Activated naive CD4-positive, alpha-beta T cell treated with anti-CD3 and anti-CD28 coated beads, Interleukin-2, amount 50 U/mL, for 72 hours (primary cell): ENCODE measurements at regions not wholly inside any gene's neighbourhood (a gene's known extent, or its start where the extent isn't known, plus 50 kb on each side); places are given as distances from the start of the nearest gene placed in this dataset.
A peak's percentile ranks its signal among the peaks of the same experiment; 100 is the strongest.
"Not testable (repeated sequence)": the region's sequence is repeated elsewhere in the genome, so short reads cannot be mapped to it uniquely, and the experiment has no call there.

ENCODE experiments used
- ATAC-seq, 2 donors: fragments of 150-1000 bp; cut with Tn5 transposase; 2 replicates each; pipeline ENCODE4 v1.10.0; 2021; ENCODE audit warnings: mild to moderate bottlenecking in 2 of 2, moderate library complexity in 2 of 2
- DNase-seq, 2 donors: peaks; one replicate each; pipeline ENCODE4 v3.0.0; 2021 to 2022; ENCODE audit warnings: low spot score in 2 of 2
- H3K27ac Mint-ChIP-seq, 2 donors: one replicate each; pipeline ENCODE4 v1.8.0; 2022; ENCODE audit warnings: mild to moderate bottlenecking in 2 of 2, mixed read lengths in 2 of 2
- H3K36me3 Mint-ChIP-seq, 2 donors: one replicate each; pipeline ENCODE4 v1.8.0; 2022; ENCODE audit warnings: mixed read lengths in 2 of 2
- H3K9me3 Mint-ChIP-seq, 2 donors: one replicate each; pipeline ENCODE4 v1.8.0; 2022; ENCODE audit warnings: mixed read lengths in 2 of 2

DNA sequence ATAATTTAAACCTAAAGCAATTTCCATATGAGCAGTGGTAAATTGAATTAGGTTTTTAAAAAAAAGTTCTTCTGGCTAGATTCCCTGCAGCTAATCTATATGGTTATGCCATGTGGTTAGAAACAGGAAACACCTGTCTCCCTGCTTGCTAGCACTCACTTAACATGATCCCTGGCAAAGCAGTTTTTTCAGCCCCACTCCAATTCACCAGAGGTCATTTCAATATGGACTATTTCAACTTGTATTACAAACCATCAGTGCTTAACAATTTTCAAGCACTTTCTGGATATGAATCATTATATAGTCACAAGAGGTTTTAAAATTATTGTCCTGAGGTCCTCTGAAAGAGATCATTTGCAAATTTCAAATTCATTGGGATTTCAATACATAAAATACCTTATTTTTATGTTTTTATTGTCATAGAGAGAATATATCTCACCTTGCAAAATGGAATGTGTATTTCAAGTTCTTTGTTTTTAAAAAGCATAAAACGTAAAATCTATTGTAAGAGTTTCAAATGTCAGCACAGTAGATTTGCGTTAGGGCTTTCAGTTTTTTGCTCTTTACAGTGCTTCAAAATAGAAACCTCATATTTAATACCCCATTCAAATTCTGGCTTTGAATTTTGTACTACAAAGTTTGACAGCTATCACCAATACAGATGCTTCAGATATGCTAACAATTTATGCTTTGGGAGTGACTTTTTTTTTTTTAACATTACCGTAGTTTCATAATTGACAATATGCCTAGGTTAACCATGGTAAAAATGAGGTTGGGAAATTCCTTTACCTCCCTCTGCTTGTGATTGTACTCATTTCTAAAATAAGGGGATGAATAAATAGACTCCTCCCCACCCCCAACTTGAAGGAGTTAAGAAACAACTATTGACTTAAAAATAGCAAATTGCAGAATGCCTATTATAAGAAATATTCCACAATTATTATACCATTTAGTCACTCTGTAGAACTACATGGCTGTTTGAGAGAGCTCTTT, 117.5 kb upstream of the HGF start:
- ATAC-seq (no peak), DNase-seq (no peak)
- Mint-ChIP-seq H3K36me3 (no peaks in the 10 kb centered on the region), H3K9me3 (peaks cover 4 to 6% of the 10 kb centered on the region in 2 donors), H3K27ac (no peak overlapping the region)

DNA sequence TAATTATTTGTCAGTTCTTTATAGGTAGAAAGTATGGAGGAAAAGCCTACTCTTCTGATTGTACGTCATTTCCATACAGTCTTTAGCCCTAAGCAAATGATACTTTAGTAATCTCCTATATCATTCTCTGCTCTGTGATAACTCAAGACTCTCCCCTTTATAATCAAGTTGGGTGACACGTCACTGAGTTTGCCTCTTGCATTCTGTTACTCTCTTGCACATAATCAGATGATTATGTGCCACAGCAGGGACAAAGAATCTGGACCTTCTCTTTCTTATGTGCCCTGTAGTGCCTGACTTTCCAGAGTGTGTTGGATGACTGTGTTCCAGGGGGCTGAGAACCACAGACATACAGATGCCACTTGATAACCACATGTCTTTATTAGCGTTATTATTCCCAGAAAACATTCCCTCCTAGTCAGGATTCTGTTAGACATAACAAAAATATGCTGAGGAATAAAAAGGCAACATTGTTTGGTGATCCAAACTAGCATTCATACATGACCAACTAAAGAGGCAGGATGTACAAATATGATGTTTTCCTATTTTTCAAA, 116.4 kb upstream of the HGF start:
- no peak overlapping the region for H3K27ac Mint-ChIP-seq
- H3K36me3 Mint-ChIP-seq, result no peaks in the 10 kb centered on the region
- no peaks in the 10 kb centered on the region for H3K9me3 Mint-ChIP-seq
- ATAC-seq, result no peak
- DNase-seq, result no peak

DNA sequence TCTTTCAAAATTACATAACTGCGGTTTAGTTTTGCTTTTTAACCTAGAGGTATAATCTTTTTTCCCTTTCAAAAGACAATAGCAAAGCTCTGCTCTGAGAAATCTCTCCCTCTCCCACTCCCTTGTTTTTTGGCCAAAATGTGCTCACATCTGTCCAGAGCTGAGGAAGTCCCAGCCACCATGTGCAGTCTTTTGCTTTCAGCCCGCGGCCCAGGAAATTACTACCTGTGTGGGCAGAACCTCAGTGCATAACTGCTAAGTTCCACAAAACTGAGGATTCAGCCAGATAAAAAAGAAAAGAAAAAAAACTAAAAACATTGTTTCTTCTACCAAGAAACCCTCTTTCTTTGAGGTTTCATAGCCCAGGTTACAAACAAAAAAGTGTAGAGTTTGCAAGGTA, 115.0 kb upstream of the HGF start:
- Mint-ChIP-seq H3K27ac (no peak overlapping the region), H3K9me3 (peaks cover 6 to 7% of the 10 kb centered on the region in 2 donors), H3K36me3 (peaks cover 0 to 6% of the 10 kb centered on the region in 2 donors)
- ATAC-seq, result no peak
- no peak for DNase-seq

DNA sequence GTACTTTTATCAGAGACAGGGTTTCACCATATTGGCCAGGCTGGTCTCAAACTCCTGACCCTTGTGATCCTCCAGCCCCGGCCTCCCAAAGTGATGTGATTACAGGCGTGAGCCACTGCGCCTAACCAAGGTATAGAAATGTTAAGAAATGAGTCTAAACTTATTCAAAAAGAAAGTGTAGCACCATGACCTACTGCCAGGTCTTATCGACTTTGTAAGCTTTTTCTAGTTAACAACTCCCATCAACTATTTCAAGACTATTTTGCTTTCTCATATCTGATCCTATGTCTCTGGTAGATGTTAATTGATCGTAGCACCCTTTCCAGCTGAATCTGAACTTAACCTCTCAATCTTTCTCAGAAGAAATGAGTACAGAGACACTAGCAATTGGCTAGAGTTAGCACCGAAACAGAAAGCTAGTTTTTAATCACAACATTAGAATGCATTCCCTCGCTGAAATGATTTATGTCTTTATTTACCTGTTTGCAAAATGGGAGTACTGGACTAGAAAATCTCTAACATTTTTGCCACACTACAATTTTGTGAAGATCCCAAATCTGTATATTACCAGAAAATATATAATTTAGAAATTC, 114.0 kb upstream of the HGF start:
- Mint-ChIP-seq H3K36me3 (peaks cover 0 to 6% of the 10 kb centered on the region in 2 donors), H3K9me3 (peaks cover 6 to 7% of the 10 kb centered on the region in 2 donors), H3K27ac (no peak overlapping the region)
- no peak for DNase-seq
- ATAC-seq, result no peak

DNA sequence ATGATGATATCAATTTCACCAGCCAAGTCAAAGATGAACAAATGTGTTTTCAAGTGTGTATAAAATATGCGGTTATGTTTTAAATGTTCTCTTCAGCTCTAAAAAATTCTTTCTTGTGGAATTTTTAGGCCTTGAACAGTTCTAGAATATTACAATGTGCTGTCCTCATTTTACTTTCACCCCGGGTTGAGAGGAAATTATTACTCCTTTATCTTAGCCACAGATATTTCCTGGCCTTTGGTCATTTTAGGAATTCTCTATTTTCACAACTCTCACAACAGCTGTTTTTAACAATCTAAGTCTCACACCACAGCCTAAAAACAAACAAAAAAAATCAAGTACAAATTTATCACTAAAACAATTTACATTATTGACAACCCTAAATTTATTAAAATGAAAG, 112.2 kb upstream of the HGF start:
- Mint-ChIP-seq H3K27ac (peak overlapping the region in 1 of 2 donors; percentile 22), H3K9me3 (peaks cover 7% of the 10 kb centered on the region in 2 donors), H3K36me3 (peaks cover 0 to 6% of the 10 kb centered on the region in 2 donors)
- DNase-seq (no peak), ATAC-seq (no peak)

DNA sequence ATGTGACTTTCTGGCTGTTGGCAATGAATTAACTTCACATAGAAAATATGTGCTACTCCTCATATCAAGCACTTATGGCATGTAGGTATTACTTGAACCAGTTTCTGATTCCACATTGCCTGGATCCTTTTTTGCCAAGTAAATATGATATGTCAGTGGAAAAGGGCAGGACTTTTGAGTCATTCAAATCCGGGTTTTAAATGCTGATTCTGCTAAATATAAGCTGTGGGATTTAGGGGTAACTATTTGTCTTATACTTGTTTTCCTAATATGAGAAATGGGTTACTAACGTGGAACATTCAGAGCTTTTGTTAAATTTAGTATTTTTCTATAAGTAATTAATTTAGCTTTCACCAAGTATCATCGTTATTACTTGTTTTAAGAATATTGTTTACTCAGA, 108.0 kb upstream of the HGF start:
- Mint-ChIP-seq H3K36me3 (peaks cover 0 to 6% of the 10 kb centered on the region in 2 donors), H3K27ac (no peak overlapping the region), H3K9me3 (peaks cover 7 to 10% of the 10 kb centered on the region in 2 donors)
- no peak for DNase-seq
- ATAC-seq, result no peak

DNA sequence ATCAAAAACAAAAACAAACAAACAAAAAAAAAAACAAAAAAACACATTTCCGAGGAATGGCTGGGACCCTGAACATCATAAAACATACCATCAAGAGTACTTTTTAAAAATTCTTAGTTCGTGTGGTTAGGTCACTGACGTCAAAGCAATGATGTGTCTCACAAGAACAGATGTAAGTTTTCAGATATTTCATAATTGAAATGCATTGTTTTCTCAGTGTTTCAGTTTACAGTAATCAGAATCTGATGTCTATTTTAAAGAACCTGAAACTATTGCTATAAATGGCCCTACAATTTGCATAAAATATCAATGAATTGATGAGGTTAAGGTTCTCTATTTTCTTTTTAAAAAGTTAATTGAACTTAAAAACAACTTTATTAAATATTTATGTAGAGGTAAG, 103.7 kb upstream of the HGF start:
- DNase-seq (no peak), ATAC-seq (no peak)
- no peaks in the 10 kb centered on the region for H3K36me3 Mint-ChIP-seq
- no peak overlapping the region for H3K27ac Mint-ChIP-seq
- H3K9me3 Mint-ChIP-seq, result peaks cover 10 to 14% of the 10 kb centered on the region in 2 donors

DNA sequence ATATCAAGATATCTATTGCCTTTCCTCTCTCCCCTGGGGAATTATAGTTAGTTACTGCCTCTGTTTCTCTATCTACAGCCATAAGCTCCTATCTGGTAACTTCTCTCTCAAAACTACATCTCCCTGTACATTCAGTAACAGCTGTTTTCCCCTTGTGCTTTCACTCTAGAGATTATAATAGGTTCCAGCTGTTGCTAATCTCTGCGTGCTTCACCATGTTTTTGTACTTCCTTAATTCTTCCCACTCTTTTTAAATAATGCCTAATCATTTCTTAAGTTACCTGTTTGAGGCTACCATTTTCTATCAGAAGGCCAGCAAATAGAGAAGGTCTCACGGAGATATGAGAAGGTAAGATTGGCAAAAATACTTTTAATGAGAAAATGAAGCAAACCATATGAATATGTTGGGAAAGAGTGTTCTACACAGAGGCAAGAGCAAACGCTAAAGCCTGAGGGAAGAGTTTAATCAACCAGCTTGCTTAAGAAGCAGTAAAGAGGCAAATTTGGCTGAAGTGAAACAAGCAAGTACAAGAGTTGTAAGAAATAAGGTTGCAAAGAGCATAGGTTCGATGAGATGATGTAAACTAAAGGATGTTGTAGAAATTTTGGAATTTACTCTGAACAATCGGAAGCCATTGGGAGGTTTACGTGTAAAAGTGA, 101.9 kb upstream of the HGF start:
- Mint-ChIP-seq H3K27ac (no peak overlapping the region), H3K9me3 (peaks cover 11 to 15% of the 10 kb centered on the region in 2 donors), H3K36me3 (no peaks in the 10 kb centered on the region)
- no peak for DNase-seq
- ATAC-seq, result no peak

DNA sequence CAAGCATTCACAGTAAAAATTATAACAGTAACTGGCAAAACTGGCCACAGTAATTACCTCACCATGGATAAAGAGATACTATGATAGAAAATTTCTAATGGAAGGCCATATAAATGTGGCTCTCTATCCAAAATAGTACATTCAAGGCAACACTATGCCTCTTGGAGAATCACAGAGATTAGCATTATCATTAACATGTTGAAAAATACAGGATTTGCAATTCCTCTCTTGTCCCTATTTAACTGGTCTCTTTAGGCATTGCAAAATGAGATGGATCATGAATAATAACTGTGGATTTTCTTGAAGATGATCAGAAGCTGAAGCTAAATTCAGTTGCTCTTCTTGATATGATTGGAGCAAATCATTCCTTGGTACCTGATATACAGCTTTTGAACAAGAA, 100.8 kb upstream of the HGF start:
- no peaks in the 10 kb centered on the region for H3K36me3 Mint-ChIP-seq
- ATAC-seq (no peak), DNase-seq (no peak)
- no peak overlapping the region for H3K27ac Mint-ChIP-seq
- peaks cover 14 to 15% of the 10 kb centered on the region in 2 donors for H3K9me3 Mint-ChIP-seq

DNA sequence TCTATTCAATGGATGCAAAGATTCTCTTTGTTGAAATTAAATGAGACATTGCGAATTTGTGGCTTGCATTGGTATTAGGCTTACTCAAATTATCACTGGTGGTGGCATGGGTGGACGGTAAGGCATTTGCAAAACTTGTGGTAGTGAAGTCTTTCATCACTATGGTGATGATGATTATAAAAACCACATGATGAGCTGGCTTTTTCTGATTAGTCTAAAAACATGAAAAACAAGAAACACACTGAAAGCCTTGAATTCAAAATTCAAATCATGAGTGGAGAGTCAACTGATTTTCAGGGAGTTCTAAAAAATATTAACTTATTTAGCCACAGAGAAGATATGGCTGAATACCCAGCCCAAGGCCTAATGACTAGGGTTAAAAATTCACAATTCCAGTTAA, 99.8 kb upstream of the HGF start:
- no peaks in the 10 kb centered on the region for H3K36me3 Mint-ChIP-seq
- H3K9me3 Mint-ChIP-seq, result peaks cover 14 to 15% of the 10 kb centered on the region in 2 donors
- ATAC-seq (no peak), DNase-seq (no peak)
- no peak overlapping the region for H3K27ac Mint-ChIP-seq

DNA sequence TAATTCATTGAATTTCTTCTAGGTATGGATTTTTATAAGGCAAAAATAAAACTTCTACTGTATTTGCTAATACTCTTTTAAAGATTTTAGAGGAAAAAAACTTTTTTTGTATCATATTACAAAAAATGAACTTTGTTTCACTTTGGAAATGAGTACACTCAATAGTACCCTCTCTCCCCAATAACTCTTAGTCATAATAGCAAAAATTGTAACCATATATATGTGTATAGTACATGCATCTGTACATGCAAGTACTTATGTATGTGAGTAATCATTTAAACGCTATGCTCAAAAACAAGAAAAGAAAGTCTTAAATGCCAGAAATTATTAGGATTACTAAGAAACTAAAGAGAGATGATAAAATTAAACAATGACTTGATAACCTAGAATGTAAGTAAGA, 95.9 kb upstream of the HGF start:
- Mint-ChIP-seq H3K36me3 (no peaks in the 10 kb centered on the region), H3K27ac (no peak overlapping the region), H3K9me3 (peaks cover 10% of the 10 kb centered on the region in 2 donors)
- DNase-seq, result no peak
- no peak for ATAC-seq

DNA sequence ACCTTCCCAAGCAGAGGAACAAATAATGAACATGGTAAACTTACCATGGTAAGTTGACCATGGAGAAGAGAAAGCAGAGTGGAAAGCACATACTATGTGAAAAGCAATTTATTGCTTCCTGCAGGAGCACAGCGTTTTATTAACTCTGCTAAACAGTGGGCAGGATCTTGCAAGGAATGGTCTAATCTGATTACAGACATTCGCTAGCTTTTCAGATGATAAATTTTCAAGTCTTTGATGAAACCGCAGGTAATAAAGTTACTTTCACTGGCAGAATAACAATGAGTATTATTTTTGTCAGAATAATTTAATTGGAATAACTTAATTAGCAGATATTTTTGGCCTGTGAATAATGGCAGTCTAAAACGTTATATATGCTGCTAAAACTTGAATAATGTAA, 89.6 kb upstream of the HGF start:
- no peak for ATAC-seq
- H3K36me3 Mint-ChIP-seq, result no peaks in the 10 kb centered on the region
- H3K9me3 Mint-ChIP-seq, result peaks cover 4 to 8% of the 10 kb centered on the region in 2 donors
- DNase-seq, result no peak
- H3K27ac Mint-ChIP-seq, result no peak overlapping the region

DNA sequence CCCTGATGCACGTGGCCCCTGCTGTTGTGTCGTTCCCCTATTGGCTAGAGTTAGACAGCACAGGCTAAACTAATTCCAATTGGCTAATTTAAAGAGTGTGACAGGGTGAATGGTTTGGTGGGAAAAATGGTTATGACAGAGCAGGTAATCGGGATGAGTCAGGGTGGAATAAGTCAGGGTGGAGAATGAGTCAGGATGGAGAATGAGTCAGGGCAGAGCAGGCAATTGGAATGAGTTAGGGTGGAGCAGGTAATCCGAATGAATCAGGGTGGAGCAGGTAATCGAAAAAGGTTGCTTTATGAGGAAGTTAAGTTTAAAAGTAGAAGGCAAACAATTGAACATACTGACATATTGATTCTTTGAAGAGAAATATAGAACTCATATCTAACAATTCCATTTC, 89.0 kb upstream of the HGF start:
- DNase-seq, H3K9me3 Mint-ChIP-seq, ATAC-seq, H3K27ac Mint-ChIP-seq, H3K36me3 Mint-ChIP-seq: not testable (repeated sequence)

DNA sequence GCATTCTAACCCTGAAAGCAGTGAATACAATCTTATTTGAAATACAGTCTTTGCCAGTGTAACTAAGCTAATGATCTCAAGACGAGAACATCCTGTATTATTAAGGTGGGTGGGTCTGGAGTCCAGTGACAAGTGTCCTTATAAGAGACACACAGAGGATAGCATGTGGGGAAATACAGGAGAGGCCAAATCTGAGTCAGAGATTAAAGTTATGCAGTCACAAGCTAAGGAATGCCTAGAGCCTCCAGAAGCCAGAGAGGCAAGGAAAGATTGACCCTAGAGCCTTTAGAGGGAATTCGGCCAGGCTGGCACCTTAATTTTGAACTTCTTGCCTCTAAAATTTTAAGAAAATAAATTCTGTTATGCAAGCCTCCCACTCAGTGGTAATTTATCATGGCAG, 87.5 kb upstream of the HGF start:
- H3K36me3 Mint-ChIP-seq, result no peaks in the 10 kb centered on the region
- DNase-seq, result no peak
- H3K27ac Mint-ChIP-seq, result no peak overlapping the region
- H3K9me3 Mint-ChIP-seq, result peaks cover 9 to 13% of the 10 kb centered on the region in 2 donors
- ATAC-seq, result no peak

DNA sequence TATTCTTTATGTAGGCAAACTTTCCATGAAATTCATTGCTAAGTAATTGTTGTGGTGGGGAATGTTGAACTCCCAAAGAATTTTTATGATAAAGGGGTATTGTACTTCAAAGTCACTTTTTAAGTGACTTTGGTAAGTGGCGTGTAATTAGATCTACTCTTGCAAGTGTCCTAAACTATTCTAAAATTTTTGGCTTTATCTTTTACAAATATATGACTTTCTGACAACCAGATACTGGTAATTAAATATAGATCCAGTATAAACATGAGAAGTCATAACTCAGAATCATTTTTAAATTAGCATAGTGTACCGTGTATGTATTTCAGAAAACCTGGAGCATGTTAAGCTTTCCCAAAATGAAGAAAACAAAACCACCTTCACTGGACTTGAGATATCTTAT, 84.7 kb upstream of the HGF start:
- Mint-ChIP-seq H3K27ac (no peak overlapping the region), H3K9me3 (peaks cover 4 to 15% of the 10 kb centered on the region in 2 donors), H3K36me3 (no peaks in the 10 kb centered on the region)
- ATAC-seq, result no peak
- no peak for DNase-seq

DNA sequence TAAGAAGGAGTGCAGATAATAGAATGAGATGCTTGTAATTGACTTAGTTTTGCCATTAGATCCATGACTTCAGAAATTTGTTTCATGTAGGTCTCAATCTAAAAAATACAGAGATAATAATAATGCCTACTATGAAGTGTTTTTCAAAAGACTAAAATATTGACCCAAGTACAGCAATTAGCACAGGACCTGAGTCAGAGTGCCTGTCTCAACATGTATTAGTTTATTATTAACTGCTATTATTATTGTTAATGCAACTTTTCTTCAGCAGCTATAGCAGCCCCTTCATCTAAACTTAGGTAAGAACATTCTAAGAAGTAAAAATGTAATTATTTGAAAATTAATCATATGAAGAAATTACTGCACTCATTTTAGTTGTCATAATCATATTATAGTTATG, 82.9 kb upstream of the HGF start:
- Mint-ChIP-seq H3K9me3 (peaks cover 10 to 15% of the 10 kb centered on the region in 2 donors), H3K36me3 (no peaks in the 10 kb centered on the region), H3K27ac (no peak overlapping the region)
- DNase-seq (no peak), ATAC-seq (no peak)

DNA sequence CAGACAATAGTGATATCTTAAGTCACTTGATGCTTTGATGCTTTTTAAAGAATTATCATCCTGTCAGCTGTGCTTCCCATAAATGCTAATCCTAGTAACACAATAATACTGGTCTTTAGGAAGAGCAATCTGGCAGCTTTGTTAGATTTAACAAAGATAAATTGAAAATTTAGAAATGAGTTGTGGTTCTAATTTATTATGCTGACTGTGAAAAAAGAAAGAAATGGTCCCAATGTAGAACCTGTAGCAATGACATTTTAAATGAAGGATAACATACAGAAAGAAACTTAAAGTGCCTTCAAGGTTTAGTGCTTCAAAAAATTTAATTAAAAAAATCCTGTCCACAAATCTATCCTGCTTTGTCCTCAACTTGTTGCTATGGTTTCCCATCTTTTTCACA, 81.6 kb upstream of the HGF start:
- peaks cover 17 to 22% of the 10 kb centered on the region in 2 donors for H3K9me3 Mint-ChIP-seq
- DNase-seq, result no peak
- H3K36me3 Mint-ChIP-seq, result no peaks in the 10 kb centered on the region
- no peak for ATAC-seq
- H3K27ac Mint-ChIP-seq, result no peak overlapping the region
